ENCODE measurements at regions not wholly inside any gene's neighbourhood (a gene's known extent, or its start where the extent isn't known, plus 50 kb on each side); places are given as distances from the start of the nearest gene placed in this dataset.
"Not testable (repeated sequence)": the region's sequence is repeated elsewhere in the genome, so short reads cannot be mapped to it uniquely, and the experiment has no call there.

DNA sequence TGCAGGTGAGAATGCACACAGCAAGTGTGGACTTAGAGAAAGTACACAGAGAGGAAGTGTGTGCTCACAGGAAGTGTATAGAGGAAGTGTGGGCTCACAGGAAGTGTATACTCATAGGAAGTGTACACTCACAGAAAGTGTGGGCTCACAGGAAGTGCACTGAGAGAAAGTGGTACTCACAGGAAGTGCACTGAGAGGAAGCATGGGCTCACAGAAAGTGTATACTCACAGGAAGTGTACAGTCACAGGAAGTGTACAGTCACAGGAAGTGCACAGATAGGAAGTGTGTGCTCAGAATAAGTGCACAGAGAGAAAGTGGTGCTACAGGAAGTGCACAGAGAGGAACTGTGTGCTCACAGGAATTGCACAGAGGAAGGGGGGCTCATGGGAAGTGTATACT lies 87.1 kb downstream of the ATP6V0E2 start:
- TF ChIP-seq CTCF (IDR thresholded peaks at IDR 0.05; ENCODE audit: low read depth, low read length, missing input control); REST (IDR thresholded peaks at IDR 0.05): not testable (repeated sequence)

All from liver (tissue), 2 donors.